OCI-LY7 (cell line): ENCODE measurements at regions not wholly inside any gene's neighbourhood (a gene's known extent, or its start where the extent isn't known, plus 50 kb on each side); places are given as distances from the start of the nearest gene placed in this dataset.

Source experiments
- EZH2phosphoT487 ChIP-seq: fragments of 200-600 bp; sonication (generic); IDR thresholded peaks from 2 replicates; pipeline ENCODE4 v1.6.1; 2018; ENCODE audit warnings: low read depth, borderline replicate concordance, mild to moderate bottlenecking, mixed run types, antibody characterized with exemption, low read length, moderate library complexity, mixed read lengths
- TF ChIP-seq, protein P1 (sequence below): fragments of 200-600 bp; sonication (generic); conservative IDR thresholded peaks from 2 replicates; pipeline ENCODE4 v1.5.1; 2014; ENCODE audit warnings: mild to moderate bottlenecking, antibody characterized with exemption, low read length, moderate library complexity, mixed read lengths

DNA sequence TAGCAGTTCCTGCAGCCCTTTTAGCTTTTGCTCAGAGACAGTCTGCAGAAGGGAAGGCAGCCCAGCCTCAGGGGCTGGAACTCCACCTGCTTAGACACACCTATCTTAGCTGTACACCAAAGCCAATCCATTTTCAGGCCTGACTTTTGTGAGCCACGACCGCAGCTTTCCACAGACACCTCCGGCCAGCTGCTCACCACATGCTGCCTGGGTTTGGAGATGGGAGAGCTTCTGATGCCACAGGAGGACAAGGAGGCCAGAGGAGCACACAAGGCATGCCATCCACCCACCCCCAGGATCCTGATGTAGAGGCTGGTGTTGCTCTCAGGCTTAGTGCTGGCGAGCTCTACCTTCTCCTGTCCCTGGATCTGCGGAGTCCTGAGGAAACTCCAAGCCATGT is 141.8 kb upstream of the NALF2 start:
- TF ChIP-seq, protein P1, sequence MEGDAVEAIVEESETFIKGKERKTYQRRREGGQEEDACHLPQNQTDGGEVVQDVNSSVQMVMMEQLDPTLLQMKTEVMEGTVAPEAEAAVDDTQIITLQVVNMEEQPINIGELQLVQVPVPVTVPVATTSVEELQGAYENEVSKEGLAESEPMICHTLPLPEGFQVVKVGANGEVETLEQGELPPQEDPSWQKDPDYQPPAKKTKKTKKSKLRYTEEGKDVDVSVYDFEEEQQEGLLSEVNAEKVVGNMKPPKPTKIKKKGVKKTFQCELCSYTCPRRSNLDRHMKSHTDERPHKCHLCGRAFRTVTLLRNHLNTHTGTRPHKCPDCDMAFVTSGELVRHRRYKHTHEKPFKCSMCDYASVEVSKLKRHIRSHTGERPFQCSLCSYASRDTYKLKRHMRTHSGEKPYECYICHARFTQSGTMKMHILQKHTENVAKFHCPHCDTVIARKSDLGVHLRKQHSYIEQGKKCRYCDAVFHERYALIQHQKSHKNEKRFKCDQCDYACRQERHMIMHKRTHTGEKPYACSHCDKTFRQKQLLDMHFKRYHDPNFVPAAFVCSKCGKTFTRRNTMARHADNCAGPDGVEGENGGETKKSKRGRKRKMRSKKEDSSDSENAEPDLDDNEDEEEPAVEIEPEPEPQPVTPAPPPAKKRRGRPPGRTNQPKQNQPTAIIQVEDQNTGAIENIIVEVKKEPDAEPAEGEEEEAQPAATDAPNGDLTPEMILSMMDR, result no peak
- TF ChIP-seq EZH2phosphoT487, result no peak
